DOHH2 (cell line): ENCODE measurements at regions not wholly inside any gene's neighbourhood (a gene's known extent, or its start where the extent isn't known, plus 50 kb on each side); places are given as distances from the start of the nearest gene placed in this dataset.

ENCODE experiments used
- H3F3A ChIP-seq: fragments of 200-600 bp; sonication (generic), shearing (Covaris generic); 2 replicates; pipeline ENCODE4 v1.6.0; 2016; ENCODE audit warnings: antibody characterized with exemption, mild to moderate bottlenecking; ENCODE audit not compliant: control insufficient read depth, insufficient read depth
- H3K27ac ChIP-seq: fragments of 200-600 bp; sonication (generic); 2 replicates; pipeline ENCODE4 v1.5.1; 2014; ENCODE audit warnings: low read depth, mild to moderate bottlenecking, low read length, moderate library complexity
- H3K27me3 ChIP-seq: fragments of 200-600 bp; sonication (generic); 2 replicates; pipeline ENCODE4 v1.6.1; 2014; ENCODE audit warnings: mild to moderate bottlenecking, low read length, mixed read lengths; ENCODE audit not compliant: control insufficient read depth
- H3K36me3 ChIP-seq: fragments of 200-600 bp; sonication (generic); 2 replicates; pipeline ENCODE4 v1.6.1; 2014; ENCODE audit warnings: mild to moderate bottlenecking, low read length, moderate library complexity, mixed read lengths; ENCODE audit not compliant: control insufficient read depth
- H3K4me1 ChIP-seq: fragments of 200-600 bp; sonication (generic); 2 replicates; pipeline ENCODE4 v1.6.1; 2014; ENCODE audit warnings: mild to moderate bottlenecking, low read length, mixed read lengths; ENCODE audit not compliant: control insufficient read depth
- H3K4me2 ChIP-seq: fragments of 200-600 bp; sonication (generic); 2 replicates; pipeline ENCODE4 v1.6.0; 2014; ENCODE audit warnings: mild to moderate bottlenecking, low read length, moderate library complexity
- H3K4me3 ChIP-seq: fragments of 200-600 bp; sonication (generic); 2 replicates; pipeline ENCODE4 v1.5.1; 2014; ENCODE audit warnings: mild to moderate bottlenecking, low read length, mixed read lengths
- H3K79me2 ChIP-seq: fragments of 200-600 bp; sonication (generic); 2 replicates; pipeline ENCODE4 v1.6.1; 2014; ENCODE audit warnings: mild to moderate bottlenecking, low read length, mixed read lengths; ENCODE audit not compliant: control insufficient read depth
- H3K9me2 ChIP-seq: fragments of 200-600 bp; sonication (generic); replicated peaks from 2 replicates; pipeline ENCODE4 v1.6.1; 2014; ENCODE audit warnings: mild to moderate bottlenecking, low read length, mixed read lengths; ENCODE audit not compliant: control insufficient read depth
- H3K9me3 ChIP-seq: fragments of 200-600 bp; sonication (generic); 2 replicates; pipeline ENCODE4 v1.6.1; 2014; ENCODE audit warnings: antibody characterized with exemption, low read length, mixed read lengths; ENCODE audit not compliant: control insufficient read depth, insufficient read depth
- H4K20me1 ChIP-seq: fragments of 200-600 bp; sonication (generic); 2 replicates; pipeline ENCODE4 v1.6.0; 2014; ENCODE audit warnings: low read depth, mild to moderate bottlenecking, antibody characterized with exemption, low read length, moderate library complexity; ENCODE audit not compliant: control insufficient read depth, insufficient read depth
- EZH2phosphoT487 ChIP-seq: fragments of 200-600 bp; sonication (generic); IDR thresholded peaks from 2 replicates; pipeline ENCODE4 v1.6.1; 2017; ENCODE audit warnings: borderline replicate concordance, mild to moderate bottlenecking, antibody characterized with exemption, low read length, moderate library complexity, mixed read lengths
- TF ChIP-seq, protein P1 (sequence below): fragments of 200-600 bp; sonication (generic); IDR thresholded peaks from one replicate; pipeline ENCODE4 v1.5.1; 2014; ENCODE audit warnings: antibody characterized with exemption, mild to moderate bottlenecking, low read depth, low read length; ENCODE audit not compliant: poor library complexity, severe bottlenecking

- TF ChIP-seq, protein P1, sequence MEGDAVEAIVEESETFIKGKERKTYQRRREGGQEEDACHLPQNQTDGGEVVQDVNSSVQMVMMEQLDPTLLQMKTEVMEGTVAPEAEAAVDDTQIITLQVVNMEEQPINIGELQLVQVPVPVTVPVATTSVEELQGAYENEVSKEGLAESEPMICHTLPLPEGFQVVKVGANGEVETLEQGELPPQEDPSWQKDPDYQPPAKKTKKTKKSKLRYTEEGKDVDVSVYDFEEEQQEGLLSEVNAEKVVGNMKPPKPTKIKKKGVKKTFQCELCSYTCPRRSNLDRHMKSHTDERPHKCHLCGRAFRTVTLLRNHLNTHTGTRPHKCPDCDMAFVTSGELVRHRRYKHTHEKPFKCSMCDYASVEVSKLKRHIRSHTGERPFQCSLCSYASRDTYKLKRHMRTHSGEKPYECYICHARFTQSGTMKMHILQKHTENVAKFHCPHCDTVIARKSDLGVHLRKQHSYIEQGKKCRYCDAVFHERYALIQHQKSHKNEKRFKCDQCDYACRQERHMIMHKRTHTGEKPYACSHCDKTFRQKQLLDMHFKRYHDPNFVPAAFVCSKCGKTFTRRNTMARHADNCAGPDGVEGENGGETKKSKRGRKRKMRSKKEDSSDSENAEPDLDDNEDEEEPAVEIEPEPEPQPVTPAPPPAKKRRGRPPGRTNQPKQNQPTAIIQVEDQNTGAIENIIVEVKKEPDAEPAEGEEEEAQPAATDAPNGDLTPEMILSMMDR, result no peak
- TF ChIP-seq EZH2phosphoT487, result no peak
- no peaks in the 10 kb centered on the region for H3F3A ChIP-seq
- H3K27me3 ChIP-seq, result no peaks in the 10 kb centered on the region
- H3K79me2 ChIP-seq, result no peaks in the 10 kb centered on the region
- H3K4me3 ChIP-seq, result no peak overlapping the region
- H3K36me3 ChIP-seq, result no peaks in the 10 kb centered on the region
- no peaks in the 10 kb centered on the region for H4K20me1 ChIP-seq
- H3K4me1 ChIP-seq, result no peaks in the 10 kb centered on the region
- no peaks in the 10 kb centered on the region for H3K9me2 ChIP-seq
- no peak overlapping the region for H3K27ac ChIP-seq
- H3K4me2 ChIP-seq, result no peak overlapping the region
- no peaks in the 10 kb centered on the region for H3K9me3 ChIP-seq
These were observed 797.0 kb downstream of the PCDH19 start for GRCh38 chrX:99613041-99613440.

DNA sequence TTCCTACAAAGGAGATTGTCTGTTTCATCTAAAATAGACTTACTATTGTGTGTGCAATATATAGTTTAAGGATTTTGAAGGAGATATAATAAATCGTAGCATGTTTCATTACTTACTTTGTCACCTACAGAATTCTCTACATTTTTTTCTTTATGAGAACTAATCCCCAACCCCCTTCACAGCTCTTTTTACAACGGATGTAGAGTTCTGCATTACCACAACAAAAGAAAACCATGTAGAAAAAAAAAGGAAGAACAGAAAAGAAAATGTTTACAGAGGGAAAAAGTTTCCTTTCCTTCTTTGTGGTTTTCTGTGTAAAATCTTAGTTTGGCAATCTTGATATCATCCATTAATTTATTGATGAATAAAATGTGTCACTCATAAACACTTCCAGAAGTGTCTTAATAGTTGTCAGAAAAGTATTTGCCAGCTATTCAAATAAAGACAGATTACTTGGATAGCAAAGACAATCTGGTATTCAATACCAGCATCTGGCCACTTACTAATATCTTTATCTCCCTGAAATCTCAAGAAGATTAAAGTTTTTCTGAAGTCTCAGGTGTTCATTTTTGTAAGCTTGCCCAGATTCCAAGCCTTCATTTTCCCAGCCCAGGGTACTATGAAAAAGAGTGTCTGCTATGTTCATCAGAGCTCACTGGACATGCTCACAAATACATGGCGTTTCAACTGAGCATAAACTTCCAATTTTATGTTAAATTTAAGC is 806.8 kb downstream of the PCDH19 start:
- Histone ChIP-seq H3F3A (no peaks in the 10 kb centered on the region), H4K20me1 (no peaks in the 10 kb centered on the region), H3K9me2 (no peaks in the 10 kb centered on the region), H3K4me3 (no peak overlapping the region), H3K4me1 (no peaks in the 10 kb centered on the region), H3K36me3 (no peaks in the 10 kb centered on the region), H3K4me2 (no peak overlapping the region), H3K27ac (no peak overlapping the region), H3K9me3 (no peaks in the 10 kb centered on the region), H3K27me3 (no peaks in the 10 kb centered on the region), H3K79me2 (no peaks in the 10 kb centered on the region)
- TF ChIP-seq, protein P1, result no peak
- no peak for TF ChIP-seq EZH2phosphoT487

DNA sequence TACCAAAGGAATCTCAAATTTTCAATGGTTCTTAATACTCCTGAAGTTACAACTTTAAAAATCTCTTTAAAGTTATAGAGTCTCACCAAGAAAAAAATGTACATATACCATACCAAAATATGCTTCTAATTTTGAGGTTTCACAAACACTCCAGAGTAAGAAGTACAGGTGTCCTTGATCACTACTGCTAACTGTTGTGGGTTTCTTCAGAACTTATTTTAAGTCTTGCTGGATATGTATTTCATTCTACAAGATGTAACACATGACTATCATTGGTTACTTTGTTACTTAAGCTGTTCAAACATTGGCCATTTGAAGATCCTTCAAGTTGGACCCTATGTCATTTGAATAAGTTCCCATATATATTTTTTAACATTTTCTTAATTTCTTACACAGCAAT is 808.0 kb downstream of the PCDH19 start:
- no peaks in the 10 kb centered on the region for H3K4me1 ChIP-seq
- H3K79me2 ChIP-seq, result no peaks in the 10 kb centered on the region
- no peak overlapping the region for H3K4me3 ChIP-seq
- no peaks in the 10 kb centered on the region for H3K36me3 ChIP-seq
- H3K9me2 ChIP-seq, result no peaks in the 10 kb centered on the region
- H3F3A ChIP-seq, result no peaks in the 10 kb centered on the region
- no peaks in the 10 kb centered on the region for H3K27me3 ChIP-seq
- H4K20me1 ChIP-seq, result no peaks in the 10 kb centered on the region
- no peaks in the 10 kb centered on the region for H3K9me3 ChIP-seq
- no peak for TF ChIP-seq EZH2phosphoT487
- TF ChIP-seq, protein P1, result no peak
- no peak overlapping the region for H3K4me2 ChIP-seq
- H3K27ac ChIP-seq, result no peak overlapping the region
